ENCODE measurements at regions not wholly inside any gene's neighbourhood (a gene's known extent, or its start where the extent isn't known, plus 50 kb on each side); places are given as distances from the start of the nearest gene placed in this dataset.
"Not testable (repeated sequence)": the region's sequence is repeated elsewhere in the genome, so short reads cannot be mapped to it uniquely, and the experiment has no call there.

- DNase-seq: no peak
Observed at GRCh38 chr17:74110467-74110866, 93.0 kb upstream of the RPL38 start.

GRCh38 chr17:74113326-74113725, 90.2 kb upstream of the RPL38 start:
- DNase-seq: no peak

GRCh38 chr17:74113952-74114351, 89.5 kb upstream of the RPL38 start:
- DNase-seq: no peak

- DNase-seq: no peak
Observed at GRCh38 chr17:74114881-74115470, 88.5 kb upstream of the RPL38 start.

GRCh38 chr17:74115586-74115985, 87.9 kb upstream of the RPL38 start:
- DNase-seq: no peak

GRCh38 chr17:74116087-74116717, 87.3 kb upstream of the RPL38 start:
- DNase-seq: peak in 1 of 56 donors; percentile 0

- DNase-seq: no peak
Observed at GRCh38 chr17:74117087-74117698, 86.3 kb upstream of the RPL38 start.

GRCh38 chr17:74117999-74118421, 85.5 kb upstream of the RPL38 start:
- DNase-seq: peak in 2 of 56 donors; percentile 2 to 13

- no peak for DNase-seq
Observed at GRCh38 chr17:74118504-74118903, 85.0 kb upstream of the RPL38 start.

- DNase-seq: no peak
Observed at GRCh38 chr17:74119049-74119580, 84.4 kb upstream of the RPL38 start.

- peak in 2 of 56 donors; percentile 14 to 19 for DNase-seq
Observed at GRCh38 chr17:74119965-74120364, 83.5 kb upstream of the RPL38 start.

- DNase-seq: peak in 3 of 56 donors; percentile 8 to 13 (median 12)
Observed at GRCh38 chr17:74123350-74123749, 80.1 kb upstream of the RPL38 start.

GRCh38 chr17:74123866-74124444, 79.5 kb upstream of the RPL38 start:
- DNase-seq: no peak

GRCh38 chr17:74125156-74125555, 78.3 kb upstream of the RPL38 start:
- DNase-seq: no peak

GRCh38 chr17:74126179-74126900, 77.1 kb upstream of the RPL38 start:
- DNase-seq: no peak

- no peak for DNase-seq
Observed at GRCh38 chr17:74126959-74127358, 76.5 kb upstream of the RPL38 start.

- no peak for DNase-seq
Observed at GRCh38 chr17:74128456-74129211, 74.8 kb upstream of the RPL38 start.

GRCh38 chr17:74129800-74130199, 73.7 kb upstream of the RPL38 start:
- DNase-seq: not testable (repeated sequence)

- no peak for DNase-seq
Observed at GRCh38 chr17:74130276-74130675, 73.2 kb upstream of the RPL38 start.

- DNase-seq: no peak
Observed at GRCh38 chr17:74130841-74131240, 72.6 kb upstream of the RPL38 start.

GRCh38 chr17:74132354-74132753, 71.1 kb upstream of the RPL38 start:
- no peak for DNase-seq
